ENCODE measurements at regions not wholly inside any gene's neighbourhood (a gene's known extent, or its start where the extent isn't known, plus 50 kb on each side); places are given as distances from the start of the nearest gene placed in this dataset.

DNA sequence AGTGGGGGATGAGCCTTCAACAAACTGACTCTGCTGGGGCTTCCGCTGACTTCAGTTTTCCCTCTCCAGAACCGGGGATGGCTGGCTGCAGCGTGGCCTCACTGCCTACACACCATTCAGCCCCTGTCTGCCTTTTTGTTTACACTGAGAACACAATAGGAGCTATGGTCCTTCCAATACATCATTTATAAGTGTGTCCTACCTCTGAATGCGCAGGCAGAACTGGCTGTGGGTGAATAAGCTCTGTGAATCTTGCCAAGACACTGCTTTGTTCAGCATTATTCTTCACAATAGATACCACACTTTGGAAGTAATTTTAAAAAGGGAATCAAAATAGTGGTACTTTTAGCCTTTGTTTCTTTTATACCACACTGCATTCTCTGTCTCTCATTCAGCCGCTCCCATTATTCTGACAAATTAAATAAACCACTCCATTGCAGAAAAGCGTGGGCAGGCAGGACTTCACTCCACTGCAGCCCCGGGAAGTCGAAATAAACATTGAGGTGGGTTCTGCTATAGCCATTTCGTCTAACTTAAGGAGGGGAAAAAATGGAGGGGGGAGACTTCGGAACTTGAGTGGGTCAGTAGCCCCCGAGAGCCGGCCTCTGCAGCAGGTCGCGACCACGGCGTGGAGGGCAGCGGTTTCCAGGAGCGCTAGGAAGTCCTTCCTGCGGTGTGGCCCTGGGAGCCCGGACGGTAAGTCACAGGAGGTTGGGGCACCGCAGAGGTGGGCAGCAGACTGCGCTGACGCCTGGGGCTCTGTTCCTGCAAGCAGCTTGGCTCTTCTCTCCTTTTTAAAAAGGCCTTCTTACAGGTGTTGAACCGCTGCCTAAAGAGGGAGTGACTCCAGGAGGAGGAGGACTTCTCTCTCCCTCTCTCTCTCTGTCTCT lies 94.8 kb upstream of the SOX1 start:
- DNase-seq = no peak

GRCh38 chr13:111973186-111973585 lies 93.8 kb upstream of the SOX1 start:
- DNase-seq = no peak

DNA sequence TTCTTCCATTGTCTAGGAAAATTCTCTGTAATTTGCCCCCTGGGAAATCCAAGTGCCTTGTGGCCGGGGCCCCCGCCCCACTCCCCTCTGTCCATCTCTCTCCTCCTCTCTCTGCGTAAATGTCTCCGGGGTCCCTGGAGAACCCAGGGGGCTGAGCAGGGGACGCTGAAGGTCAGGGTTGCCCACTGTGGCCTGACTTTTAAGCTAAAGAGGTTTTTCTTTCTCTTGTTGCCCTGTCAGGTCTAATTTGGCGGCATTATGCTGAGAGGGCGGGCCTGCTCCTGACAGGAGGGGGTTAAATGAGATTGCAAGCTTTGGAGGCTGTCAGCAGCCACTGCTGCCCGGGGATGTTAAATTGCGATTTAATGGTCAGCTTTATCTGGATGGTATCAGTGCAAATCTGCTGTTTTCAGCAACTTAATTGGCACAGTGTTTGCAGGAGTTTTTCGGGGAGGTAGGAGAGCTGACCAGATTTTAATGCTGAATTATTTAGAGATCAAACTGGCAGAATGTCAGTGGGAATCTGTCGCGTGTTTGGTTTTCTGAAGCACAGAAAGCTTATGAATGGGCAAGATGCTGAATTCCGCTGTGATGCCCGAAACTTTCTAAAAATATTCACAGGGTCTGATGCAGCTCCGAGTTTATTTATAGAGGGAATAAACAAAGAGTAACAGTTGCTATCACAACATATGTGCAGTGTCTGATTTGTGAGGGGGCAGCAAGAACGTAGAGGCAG lies 93.2 kb upstream of the SOX1 start:
- DNase-seq = no peak

DNA sequence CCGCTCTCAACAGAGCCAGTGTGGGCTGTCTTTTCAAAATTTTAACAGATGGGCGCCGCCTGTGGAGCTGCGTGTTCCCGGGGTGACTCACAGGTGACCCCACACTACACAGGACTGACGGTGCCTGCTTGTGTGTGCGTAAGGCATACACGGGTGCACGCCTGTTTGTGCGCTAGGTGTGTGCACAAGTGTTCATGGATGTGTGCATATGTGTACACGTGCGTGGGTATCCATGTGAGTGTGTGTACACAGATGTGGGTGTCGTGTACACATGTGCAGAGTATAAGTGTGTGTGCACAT lies 92.7 kb upstream of the SOX1 start:
- DNase-seq = no peak

- DNase-seq = no peak
Measured at GRCh38 chr13:111975539-111976473, 91.1 kb upstream of the SOX1 start.

DNA sequence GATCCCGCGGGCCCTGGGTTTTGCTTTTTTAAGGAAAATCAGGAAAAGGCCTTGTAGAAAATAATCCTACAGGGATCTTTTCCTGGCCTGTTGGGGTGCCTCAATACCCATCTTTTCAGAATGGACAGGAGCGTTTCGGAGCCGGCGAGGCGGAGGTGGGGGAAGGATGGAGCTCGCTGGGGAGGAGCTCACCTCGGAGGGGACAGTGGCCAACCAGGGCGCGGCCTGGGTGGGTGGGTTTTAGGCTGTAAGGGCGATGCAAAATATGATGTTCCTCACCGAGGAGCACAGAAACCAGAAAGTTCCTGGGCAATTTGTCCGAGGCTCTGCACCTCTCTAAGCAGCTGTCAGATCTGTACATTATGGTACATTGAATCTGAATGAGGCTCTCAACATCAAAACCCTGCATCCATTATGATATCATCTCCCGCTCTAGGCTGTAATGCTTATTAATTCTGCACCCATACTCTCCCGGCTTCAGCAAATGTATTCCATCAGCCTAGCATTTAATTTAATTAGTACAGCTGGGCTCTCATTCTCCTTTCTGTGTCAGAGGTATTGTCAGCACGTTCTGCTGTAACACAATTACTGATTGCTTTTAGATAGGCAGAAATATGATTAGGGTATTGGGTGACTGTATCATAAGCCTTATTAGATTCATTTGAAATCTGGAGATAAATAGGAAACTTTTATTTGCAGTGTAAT lies 90.3 kb upstream of the SOX1 start:
- DNase-seq = no peak

DNA sequence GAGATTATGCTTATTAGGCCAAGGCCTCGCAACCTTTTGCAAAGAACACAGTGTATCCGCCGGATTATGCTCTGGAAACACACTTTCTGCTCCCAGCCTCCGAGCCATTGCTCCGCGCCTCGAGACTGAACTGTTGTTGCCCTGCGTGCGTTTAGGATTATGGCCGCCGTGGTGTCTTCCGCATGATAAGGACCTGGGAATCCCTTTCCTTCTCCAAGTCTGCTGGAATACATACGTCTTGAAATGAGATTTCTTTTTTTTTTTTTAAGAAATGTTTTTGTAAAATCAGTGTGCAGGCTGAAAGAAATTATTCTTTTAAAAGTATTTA lies 89.8 kb upstream of the SOX1 start:
- no peak for DNase-seq

DNA sequence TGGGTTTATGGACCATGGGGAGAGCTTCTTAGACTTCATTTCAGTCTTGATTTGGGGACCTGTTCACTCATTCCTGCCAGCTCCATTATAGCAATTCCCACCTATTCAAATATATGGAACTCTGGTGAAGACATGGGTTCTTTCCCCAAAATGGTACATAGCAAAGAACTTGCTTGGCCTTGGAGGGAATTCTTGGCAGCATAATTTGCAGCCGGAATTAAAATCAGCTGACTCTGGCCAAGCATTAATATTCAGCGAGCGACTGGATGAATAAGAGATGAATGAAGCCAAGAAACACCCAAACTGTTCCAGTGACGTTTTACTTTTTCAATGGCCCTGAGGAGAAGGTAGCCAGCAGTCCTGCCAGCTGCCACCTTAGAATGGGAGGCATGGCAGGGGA lies 88.4 kb upstream of the SOX1 start:
- no peak for DNase-seq

GRCh38 chr13:111980146-111980929 lies 86.6 kb upstream of the SOX1 start:
- no peak for DNase-seq

DNA sequence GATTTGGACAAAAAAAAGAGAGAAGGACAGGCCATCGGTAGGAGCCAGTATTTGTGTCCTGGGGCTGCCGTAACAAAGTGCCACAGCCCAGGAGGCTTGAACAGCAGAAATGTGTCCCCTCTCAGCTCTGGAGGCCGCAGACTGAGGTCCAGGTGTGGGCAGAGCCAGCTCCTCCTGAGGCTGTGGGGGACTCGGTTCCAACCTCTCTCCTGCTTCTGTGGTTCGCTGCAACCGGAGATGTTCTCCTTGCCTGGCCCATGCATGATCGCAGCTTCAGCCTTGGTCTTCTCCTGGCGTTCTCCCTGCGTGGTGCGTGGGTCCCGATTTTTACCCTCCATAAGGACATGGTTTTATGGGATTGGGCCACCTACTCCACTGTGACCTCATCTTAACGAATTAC lies 85.9 kb upstream of the SOX1 start:
- DNase-seq = no peak

- DNase-seq = no peak
Measured at GRCh38 chr13:111981446-111982165, 85.3 kb upstream of the SOX1 start.

GRCh38 chr13:111984349-111984748 lies 82.6 kb upstream of the SOX1 start:
- DNase-seq = no peak

DNA sequence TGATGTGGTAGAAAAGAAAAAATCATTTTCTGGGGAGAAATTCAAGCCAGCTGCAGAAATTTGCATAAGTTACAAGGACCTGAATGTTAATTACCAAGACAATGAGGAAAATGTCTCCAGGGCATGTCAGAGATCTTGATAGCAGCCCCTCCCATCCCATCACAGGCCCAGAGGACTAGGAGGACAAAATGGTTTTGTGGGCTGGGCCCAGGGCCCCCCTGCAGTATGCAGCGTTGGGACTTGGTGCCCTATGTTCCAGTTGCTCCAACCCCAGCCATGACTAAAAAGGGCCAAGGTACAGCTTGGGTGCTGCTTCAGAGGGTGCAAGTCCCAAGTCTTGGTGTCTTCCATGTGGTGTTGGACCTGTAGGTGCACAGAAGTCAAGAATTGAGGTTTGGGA lies 76.6 kb upstream of the SOX1 start:
- no peak for DNase-seq

DNA sequence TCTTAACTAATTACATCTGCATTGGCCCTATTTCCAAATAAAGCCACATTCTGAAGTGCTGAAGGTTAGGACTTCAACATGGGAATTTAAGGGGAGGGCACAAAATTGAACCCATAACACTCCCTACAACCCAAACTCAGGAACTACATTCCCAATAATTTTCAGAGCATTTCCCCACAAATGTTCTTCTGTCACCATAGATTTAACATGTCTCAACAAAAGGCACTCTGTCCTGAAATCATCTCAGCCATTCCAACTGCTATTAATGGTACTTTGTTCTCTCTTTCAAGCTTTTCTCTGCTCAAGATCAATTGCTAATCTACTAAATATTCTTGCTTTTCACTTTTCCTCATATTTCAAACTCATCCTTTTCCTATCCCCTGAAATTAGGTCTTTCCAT lies 74.0 kb upstream of the SOX1 start:
- no peak for DNase-seq

GRCh38 chr13:111993691-111994090 lies 73.3 kb upstream of the SOX1 start:
- no peak for DNase-seq

DNA sequence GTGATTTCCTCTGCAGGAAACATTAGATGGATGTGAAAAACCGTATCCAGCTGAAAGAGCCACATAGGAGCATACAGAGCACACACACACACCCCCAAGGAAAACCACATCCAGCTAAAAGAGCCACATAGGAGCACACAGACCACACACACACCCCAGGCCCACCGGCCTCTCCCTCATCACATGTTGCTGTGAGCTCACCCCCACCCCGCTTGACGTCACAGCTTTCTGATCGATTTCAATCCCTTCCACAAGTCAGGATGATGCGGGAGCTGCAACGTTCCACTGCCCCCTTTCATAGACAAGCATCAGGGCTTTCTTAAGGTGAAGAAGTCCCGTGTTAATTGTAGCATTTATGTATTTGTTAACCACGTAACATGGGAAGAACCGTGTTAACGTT lies 72.4 kb upstream of the SOX1 start:
- no peak for DNase-seq

- no peak for DNase-seq
Measured at GRCh38 chr13:111999352-111999751, 67.6 kb upstream of the SOX1 start.

DNA sequence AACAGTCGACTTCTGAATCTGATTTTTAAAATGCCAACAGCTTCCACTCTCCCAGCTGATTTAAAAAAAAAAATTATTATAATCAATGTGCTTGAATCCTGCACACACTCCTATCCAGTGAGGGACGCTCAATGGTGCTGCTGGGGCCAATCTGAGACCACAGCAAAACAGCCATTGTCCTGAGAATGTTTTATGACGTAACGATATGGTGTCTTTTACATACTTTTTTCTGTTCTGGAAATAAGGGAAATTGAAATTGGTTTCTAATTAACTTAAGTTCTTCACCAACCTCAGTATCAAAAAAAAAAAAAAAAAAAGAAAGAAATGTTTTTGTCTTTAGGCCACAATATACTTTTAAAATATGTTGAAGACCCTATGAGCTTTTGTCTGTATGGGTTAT lies 66.1 kb upstream of the SOX1 start:
- no peak for DNase-seq

GRCh38 chr13:112001571-112001970 lies 65.4 kb upstream of the SOX1 start:
- no peak for DNase-seq

GRCh38 chr13:112003396-112003795 lies 63.6 kb upstream of the SOX1 start:
- no peak for DNase-seq

GRCh38 chr13:112003941-112004340 lies 63.0 kb upstream of the SOX1 start:
- DNase-seq = no peak

All from suppressor macrophage (primary cell).